GM13976 (cell line): ENCODE measurements at regions not wholly inside any gene's neighbourhood (a gene's known extent, or its start where the extent isn't known, plus 50 kb on each side); places are given as distances from the start of the nearest gene placed in this dataset.

Experiments used
- DNase-seq: peaks from one replicate; pipeline ENCODE4 v3.0.0; 2012; ENCODE audit warnings: low spot score
- CTCF ChIP-seq: IDR thresholded peaks from 2 replicates; pipeline ENCODE4 v1.5.1; 2012; ENCODE audit warnings: borderline replicate concordance, mild to moderate bottlenecking; ENCODE audit not compliant: insufficient read depth; ENCODE audit errors: extremely low read depth, missing control alignments, control extremely low read depth
- in situ Hi-C: fragments of 300-500 bp; cut with MboI; formaldehyde crosslinking; loops from one replicate; pipeline ENCODE4 v1.12.0; 2022; ENCODE audit warnings: low sequenced_read_pairs, mixed read lengths, inconsistent platforms; ENCODE audit not compliant: unreplicated experiment

- DNase-seq: no peak
- no peak for TF ChIP-seq CTCF
- in situ Hi-C loops: no loop called here
These were observed 144.7 kb upstream of the JUN start for GRCh38 chr1:58928514-58928913.

- in situ Hi-C loops: no loop called here
- TF ChIP-seq CTCF: no peak
- no peak for DNase-seq
These were observed 146.0 kb upstream of the JUN start for GRCh38 chr1:58929671-58930325.

- in situ Hi-C loops: no loop called here
- TF ChIP-seq CTCF: no peak
- no peak for DNase-seq
These were observed 147.2 kb upstream of the JUN start for GRCh38 chr1:58931024-58931423.

GRCh38 chr1:58931756-58932155, 147.9 kb upstream of the JUN start:
- TF ChIP-seq CTCF: no peak
- in situ Hi-C loops: no loop called here
- no peak for DNase-seq

GRCh38 chr1:58932859-58933598, 149.2 kb upstream of the JUN start:
- in situ Hi-C loops: no loop called here
- DNase-seq: no peak

GRCh38 chr1:58933599-58933926, 149.7 kb upstream of the JUN start:
- DNase-seq: no peak
- in situ Hi-C loops: no loop called here
- TF ChIP-seq CTCF: no peak

More at GRCh38 chr1:58932859-58933598, 149.2 kb upstream of the JUN start:
- TF ChIP-seq CTCF: no peak

GRCh38 chr1:58934706-58935105, 150.9 kb upstream of the JUN start:
- in situ Hi-C loops: no loop called here
- no peak for TF ChIP-seq CTCF
- no peak for DNase-seq
